ENCODE measurements at regions not wholly inside any gene's neighbourhood (a gene's known extent, or its start where the extent isn't known, plus 50 kb on each side); places are given as distances from the start of the nearest gene placed in this dataset.

- TF ChIP-seq CTCF (IDR thresholded peaks at IDR 0.05; ENCODE audit: borderline replicate concordance, extremely low read depth, low read length, poor library complexity, severe bottlenecking) = no peak
- TF ChIP-seq EZH2 (IDR thresholded peaks at IDR 0.05; ENCODE audit: borderline replicate concordance, low read depth, low read length, severe bottlenecking) = no peak
Measured at GRCh38 chr6:168796106-168796505, 355.1 kb downstream of the SMOC2 start.
